VCaP (cell line): ENCODE measurements at regions not wholly inside any gene's neighbourhood (a gene's known extent, or its start where the extent isn't known, plus 50 kb on each side); places are given as distances from the start of the nearest gene placed in this dataset.
A peak's percentile ranks its signal among the peaks of the same experiment; 100 is the strongest.
"Not testable (repeated sequence)": the region's sequence is repeated elsewhere in the genome, so short reads cannot be mapped to it uniquely, and the experiment has no call there.

Source experiments
- H3K27ac ChIP-seq: fragments of 450-650 bp; 2 replicates; pipeline ENCODE4 v1.5.1; 2017
- TF ChIP-seq, protein P1 (sequence below): fragments of 450-650 bp; conservative IDR thresholded peaks from 2 replicates; pipeline ENCODE4 v1.5.1; 2017; ENCODE audit warnings: mild to moderate bottlenecking, moderate library complexity

DNA sequence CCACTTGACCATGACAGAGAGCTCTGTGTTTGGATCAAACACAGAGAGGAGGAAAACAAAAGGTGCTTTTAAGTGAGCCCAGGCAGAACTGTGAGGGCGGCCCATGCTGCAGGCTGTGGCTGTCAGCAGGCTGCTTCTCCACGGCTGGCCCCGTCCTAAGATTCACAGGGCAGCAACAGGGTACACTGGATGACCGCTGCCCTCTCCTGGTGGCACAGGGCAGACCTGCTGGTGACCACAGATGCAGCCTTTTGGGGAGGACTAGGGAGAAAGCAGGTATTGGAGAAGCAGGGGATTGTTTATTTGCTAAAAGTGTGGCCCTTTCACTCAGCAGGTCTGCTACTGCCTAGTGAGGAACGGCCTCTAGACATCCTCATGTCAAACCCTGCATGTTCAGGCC, 183.7 kb downstream of the ADRA2C start:
- TF ChIP-seq, protein P1, sequence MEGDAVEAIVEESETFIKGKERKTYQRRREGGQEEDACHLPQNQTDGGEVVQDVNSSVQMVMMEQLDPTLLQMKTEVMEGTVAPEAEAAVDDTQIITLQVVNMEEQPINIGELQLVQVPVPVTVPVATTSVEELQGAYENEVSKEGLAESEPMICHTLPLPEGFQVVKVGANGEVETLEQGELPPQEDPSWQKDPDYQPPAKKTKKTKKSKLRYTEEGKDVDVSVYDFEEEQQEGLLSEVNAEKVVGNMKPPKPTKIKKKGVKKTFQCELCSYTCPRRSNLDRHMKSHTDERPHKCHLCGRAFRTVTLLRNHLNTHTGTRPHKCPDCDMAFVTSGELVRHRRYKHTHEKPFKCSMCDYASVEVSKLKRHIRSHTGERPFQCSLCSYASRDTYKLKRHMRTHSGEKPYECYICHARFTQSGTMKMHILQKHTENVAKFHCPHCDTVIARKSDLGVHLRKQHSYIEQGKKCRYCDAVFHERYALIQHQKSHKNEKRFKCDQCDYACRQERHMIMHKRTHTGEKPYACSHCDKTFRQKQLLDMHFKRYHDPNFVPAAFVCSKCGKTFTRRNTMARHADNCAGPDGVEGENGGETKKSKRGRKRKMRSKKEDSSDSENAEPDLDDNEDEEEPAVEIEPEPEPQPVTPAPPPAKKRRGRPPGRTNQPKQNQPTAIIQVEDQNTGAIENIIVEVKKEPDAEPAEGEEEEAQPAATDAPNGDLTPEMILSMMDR: peak; percentile 76
- not testable (repeated sequence) for H3K27ac ChIP-seq

DNA sequence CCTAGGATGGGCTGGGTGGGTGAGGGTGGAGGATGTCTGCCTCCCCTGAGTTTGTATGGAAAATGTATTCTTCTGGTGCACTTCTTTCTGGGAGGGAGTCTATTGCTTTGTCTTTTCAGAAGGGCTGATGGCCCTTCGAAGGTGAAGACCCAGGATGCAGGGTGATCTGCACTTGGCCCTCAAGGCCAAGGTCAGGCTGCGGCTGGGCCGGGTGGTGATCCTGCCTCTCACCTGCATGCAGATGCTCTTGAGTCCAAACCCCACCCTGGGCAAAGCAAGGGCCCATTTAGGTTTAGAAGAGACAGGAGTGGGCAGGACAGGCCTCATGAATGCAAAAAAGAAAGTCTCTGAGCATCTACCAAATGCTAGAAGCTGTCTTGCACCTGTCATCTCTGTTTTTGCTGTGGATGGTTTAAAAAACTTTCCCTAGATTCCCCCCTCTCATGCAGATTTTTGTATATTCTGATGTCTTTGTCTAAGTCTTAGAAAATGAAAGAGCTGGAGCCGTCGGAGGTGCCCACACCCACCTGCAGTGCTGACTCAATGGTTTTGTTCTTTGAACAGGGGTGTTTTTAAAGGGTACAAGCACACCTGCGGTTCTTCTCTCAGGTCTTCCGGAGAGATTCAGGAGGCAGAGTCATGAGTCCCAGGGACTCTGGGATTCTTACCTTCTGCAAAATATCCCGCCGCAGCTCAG, 186.4 kb downstream of the ADRA2C start:
- not testable (repeated sequence) for H3K27ac ChIP-seq

DNA sequence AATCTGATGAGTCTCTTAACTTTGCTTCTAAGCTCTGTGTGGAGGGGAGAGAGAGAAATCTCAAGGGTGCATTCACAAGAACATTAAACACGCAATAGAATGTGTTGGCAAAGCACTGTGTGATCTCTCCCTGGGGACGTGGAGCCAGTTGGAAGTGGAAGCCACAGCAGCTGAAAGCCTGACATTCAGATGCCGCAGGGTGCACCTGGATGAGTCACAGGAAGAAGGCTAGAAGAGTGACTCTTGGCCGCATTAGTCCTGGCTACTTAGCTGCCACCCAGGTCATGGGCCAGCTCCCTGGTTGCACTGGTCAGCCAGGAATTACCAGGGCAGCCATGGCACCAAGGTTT, 186.9 kb downstream of the ADRA2C start:
- H3K27ac ChIP-seq: not testable (repeated sequence)

DNA sequence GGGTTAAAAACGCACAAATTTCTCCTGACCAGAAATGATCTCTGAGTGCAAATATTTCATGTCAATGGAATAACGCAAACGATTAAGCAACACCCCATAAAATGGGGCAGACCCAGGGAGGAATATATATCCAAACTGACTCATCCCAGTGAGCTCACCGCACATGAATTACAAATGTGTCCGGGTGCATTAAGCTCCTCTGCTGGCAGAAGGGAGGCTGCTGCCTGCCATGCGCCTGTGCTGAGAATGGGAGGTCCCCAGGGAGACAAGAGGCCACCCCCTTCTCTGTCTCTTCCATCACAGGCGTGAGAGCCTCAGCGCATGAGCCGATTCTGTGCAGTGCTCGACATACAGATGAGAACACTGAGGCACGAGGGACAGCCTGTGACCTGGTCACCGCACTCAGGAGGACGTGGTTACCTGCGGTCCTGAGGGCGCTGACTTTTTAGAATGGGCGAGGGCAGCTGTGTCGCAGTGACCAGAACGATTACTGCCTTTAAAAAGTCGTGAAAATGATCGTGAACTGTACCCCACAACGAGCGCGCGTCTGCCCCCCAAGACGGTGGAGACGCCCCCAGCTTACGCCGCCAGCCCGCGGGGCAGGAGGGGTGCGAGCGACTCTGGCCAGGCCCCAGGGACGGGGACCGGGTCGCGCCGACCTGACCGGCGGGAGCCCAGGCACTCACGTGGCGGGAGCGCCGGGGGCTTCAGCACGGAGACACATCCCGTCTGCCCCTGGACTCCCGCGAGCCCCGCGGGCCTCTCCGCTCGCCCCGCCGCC, 188.5 kb downstream of the ADRA2C start:
- peak overlapping the region; percentile 34; the same call in 1 of the 2 replicates for H3K27ac ChIP-seq

DNA sequence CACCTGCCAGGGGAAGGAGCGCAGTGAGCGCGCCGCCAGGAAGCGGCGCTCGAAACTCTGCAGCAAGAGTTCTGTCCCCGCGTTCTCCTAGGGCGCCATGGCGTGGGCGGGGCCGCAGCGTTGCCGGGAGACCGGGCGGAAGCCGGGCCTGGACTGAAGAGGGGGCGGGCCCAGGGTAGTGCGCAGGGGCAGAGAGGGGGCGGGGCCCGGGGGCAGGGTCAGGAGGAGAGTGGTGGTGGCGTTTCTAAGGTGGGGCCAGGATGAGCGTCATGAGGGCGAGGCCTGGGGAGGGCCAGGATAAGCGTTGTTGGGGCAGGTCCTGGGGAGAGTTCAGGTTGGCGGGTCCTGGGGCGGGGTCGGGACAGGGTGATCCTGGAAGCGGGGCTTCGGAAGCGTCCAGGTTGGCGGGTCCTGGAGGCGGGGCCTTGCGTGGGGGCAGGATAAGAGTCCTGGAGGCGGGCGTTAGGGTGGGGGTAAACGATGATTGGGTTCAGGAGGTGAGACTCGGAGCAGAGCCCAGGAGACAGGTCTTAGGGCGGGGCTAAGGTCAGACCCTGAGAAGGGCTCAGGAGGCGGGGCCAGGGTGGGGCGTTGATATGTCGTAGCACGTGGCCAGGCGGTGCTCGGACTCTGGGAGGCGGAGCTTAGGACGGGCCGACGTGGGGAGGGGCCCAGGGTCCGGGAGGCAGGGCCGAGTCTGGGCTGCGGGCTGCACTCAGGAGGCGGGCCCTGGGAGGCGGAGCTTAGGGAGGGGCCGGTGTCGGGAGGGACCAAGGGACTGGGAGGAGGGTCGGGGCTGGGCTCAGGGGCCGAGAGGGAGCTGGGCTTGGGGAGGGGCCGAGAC, 189.4 kb downstream of the ADRA2C start:
- not testable (repeated sequence) for H3K27ac ChIP-seq

DNA sequence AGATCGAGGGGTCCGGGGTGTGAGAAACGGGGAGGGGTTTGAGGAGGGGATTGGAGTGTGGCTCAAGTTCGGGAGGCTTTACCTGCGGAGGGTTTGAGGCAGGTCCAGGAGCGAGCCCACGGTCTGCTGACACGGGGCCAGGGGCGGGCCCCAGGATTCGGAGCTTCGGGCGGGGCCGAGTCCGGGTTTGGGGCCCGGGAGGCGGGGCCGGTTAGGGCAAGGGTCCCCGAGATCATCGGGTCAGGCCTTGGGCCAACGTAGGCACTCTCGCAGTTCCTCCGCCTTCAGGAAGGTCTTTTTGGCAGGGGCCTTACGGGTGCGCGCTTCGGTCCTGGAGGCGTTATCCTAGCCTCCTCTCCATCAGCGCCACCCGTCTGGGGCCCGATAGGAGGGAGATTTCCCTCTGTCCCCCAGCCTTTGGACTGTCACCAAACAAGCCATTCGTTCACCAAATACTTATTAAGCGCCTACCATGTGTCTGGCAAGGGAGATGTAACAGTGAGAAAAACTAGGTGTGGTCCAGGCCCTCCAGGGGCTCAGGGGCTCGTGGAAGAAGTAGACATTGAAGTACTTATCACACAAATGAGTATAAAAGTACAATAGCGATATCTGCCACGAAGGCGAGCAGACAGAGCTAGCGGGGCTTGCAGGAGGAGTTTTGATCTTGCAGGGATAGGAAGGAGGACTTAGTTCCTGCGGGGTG, 190.1 kb downstream of the ADRA2C start:
- peak overlapping the region; percentile 60 for H3K27ac ChIP-seq

DNA sequence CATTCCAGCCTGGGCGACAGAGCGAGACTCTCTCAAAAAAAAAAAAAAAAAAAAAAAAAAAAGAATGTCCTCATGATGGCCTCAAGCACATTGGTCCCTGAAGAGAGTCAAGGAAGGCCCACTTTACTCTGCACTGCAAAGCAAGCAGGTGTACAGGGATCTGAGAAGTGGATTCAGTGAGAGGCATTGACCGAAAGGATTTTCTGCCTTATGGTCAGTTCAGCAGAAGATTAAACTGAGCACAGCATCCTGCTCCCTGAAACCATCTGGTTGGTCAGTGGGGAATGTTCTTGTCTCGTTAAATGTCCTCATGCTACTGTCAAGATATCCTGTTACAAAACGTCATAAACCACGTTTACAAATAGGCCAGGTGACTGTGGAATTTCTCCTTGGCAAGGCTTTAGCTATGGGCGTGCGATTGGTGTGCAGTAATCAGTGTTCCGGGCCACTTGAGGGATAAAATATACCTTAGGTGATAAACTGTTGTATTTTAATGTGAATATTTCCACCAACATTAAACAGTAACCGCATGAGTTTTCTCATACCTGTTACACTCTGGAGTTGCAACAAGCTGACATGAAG, 195.0 kb downstream of the ADRA2C start:
- H3K27ac ChIP-seq: not testable (repeated sequence)

DNA sequence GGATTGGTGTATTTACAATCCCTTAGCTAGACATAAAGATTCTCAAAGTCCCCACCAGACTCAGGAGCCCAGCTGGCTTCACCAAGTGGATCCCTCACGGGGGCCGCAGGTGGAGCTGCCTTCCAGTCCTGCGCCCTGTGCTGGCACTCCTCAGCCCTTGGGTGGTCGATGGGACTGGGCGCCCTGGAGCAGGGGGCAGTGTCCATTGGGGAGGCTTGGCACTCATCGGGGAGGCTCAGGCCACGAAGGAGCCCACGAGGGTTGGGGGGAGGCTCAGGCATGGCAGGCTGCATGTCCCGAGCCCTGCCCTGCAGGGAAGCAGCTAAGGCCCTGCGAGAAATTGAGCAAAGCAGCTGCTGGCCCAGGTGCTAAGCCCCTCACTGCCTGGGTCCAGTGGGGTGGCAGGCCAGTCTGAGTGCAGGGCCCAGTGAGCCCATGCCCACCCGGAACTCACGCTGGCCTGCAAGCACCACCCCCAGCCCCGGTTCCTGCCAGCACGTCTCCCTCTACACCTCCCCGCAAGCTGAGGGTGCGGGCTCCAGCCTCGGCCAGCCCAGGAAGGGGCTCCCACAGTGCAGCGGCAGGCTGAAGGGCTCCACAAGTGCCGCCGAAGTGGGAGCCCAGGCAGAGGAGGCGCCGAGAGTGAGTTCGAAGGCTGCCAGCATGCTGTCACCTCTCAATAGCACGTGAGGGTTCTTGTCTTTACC, 198.5 kb downstream of the ADRA2C start:
- H3K27ac ChIP-seq: not testable (repeated sequence)

DNA sequence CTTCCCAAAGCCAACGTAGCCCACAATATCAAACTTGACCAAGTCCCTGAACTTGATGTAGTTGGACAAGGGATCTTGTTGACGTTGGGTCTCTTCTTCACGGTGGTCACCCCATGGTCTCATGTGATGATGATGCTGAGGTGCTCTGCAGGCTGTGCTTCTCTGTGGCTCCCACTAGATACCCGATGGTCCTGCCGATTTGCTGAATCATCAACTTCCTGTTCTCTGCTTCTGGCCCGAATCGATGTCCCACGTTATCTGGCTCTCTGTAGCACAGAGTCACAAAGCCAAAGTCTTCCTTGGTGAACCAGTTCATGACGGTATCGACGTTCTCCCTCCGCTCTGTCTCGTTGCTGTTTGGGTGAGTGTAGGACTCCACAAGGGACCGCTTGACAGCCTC, 201.0 kb downstream of the ADRA2C start:
- H3K27ac ChIP-seq: not testable (repeated sequence)

DNA sequence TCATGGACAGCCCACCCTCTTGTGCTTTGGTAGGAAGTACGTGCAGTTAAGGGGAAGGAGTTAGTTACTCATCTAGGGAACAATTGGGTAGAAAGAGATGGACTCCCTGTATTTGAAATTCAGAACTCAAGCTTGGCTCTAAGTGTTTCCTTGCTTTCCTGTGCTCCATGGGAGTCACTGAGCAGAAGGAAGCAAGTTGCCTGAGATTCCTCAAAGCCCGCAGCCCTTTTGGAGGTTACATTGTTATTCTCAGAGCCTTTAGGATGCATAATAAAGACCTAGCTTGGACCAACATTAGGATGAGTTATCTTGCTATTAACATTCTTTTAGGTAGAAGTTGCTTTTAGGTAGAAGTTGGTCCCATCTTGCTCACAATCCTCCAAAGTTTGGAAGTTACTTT, 206.4 kb downstream of the ADRA2C start:
- H3K27ac ChIP-seq: not testable (repeated sequence)

DNA sequence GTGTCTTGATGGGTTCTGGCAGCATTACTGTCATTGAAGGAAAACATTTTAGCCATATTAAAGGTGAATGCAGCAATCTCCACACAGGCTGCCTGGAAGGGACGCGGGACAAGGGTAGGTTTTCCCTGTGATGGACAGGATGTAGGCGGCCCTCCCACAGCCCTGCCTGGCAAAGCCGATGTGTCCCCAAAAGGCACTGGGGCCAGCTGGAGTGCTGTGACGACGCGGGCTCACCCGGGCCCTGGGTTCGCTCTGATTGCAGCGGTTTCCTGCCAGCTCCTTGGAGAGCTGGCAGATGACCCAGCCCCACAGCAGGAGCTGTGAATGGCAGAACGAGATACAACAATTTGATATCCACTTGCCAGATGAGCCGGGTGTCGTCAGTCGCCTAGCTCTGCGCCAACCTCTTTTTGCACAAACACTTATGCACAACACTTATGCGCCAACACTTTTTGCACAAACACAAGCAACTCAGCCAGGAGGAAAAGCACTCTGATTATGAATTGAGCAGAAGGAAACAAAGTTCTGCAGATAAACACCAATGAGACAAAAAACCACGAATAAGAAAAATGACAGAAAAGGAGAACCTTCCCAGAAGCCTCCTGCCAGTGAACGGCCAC, 207.5 kb downstream of the ADRA2C start:
- H3K27ac ChIP-seq: not testable (repeated sequence)

DNA sequence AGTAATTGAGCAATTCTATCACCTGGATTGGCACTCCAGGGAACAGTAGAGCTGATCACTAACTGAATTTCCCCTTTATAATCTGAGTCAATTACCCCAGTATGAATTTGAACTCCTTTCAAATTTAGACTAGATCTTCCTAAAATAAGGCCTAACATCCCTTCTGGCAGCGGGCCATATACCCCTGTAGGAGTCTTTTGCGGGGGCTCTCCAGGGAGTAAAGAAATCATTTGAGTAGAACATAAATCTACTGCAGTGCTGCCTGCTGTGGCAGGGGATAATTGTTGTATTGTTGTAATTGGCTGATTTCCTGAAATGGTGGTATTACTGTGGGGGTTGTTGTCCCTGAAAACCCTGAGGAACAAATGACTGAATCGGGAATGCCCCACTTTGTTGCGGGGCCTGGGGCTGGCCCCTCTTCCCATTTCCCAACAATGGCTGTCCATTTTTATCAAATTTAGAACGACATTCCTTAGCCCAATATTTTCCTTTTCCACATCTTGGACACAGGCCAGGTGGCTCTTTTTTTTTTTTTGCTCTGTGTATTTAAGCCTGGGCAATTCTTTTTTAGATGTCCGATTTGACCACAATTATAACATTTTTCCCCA, 217.4 kb downstream of the ADRA2C start:
- not testable (repeated sequence) for H3K27ac ChIP-seq

DNA sequence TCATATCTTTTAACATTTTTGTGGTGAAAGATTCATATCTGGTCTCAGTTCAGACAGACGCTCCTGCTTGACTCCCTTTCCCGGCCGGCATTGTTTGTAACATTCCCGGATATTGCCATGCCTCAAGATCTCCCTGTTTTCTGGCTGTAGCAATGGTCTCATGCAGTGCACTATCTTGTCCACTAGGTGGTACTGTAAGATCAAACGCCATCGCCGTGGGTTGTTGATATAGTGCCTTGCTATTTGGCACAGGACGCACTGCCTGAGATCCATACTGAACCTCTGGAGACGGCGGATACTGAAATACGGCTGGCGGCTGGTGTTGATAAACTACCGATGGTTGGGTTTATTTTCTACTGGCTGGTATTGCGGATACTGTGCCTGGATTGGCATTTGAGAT, 218.6 kb downstream of the ADRA2C start:
- H3K27ac ChIP-seq: not testable (repeated sequence)

DNA sequence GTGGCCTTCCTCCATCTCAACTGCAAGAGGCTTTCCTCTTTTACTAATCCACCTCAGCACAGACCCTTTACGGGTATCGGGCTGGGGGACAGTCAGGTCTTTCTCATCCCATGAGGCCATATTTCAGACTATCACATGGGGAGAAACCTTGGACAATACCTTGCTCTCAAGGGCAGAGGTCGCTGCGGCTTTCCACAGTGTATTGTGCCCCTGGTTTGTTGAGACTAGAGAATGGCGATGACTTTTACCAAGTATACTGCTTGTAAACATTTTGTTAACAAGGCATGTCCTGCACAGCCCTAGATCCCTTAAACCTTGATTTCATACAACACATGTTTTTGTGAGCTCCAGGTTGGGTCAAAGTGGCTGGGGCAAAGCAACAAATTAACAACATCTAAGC, 220.2 kb downstream of the ADRA2C start:
- H3K27ac ChIP-seq: not testable (repeated sequence)

DNA sequence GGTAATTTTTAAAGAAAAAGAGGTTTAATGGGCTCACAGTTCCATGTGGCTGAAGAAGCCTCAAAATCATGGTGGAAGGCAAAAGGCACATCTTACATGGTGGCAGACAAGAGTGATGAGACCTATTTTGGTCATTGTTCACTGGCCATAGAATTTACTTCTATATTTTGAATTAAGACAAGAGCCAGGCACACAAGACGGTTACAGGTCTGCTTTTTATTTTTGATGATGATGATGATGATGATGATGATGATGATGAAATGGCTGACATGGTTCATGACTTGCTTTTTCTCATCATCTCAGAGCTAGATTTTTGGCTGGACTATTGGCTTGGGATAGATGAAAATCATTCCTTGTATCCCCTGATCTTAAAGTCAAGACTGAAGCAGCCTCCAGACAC, 229.3 kb downstream of the OTOP1 start:
- not testable (repeated sequence) for H3K27ac ChIP-seq

DNA sequence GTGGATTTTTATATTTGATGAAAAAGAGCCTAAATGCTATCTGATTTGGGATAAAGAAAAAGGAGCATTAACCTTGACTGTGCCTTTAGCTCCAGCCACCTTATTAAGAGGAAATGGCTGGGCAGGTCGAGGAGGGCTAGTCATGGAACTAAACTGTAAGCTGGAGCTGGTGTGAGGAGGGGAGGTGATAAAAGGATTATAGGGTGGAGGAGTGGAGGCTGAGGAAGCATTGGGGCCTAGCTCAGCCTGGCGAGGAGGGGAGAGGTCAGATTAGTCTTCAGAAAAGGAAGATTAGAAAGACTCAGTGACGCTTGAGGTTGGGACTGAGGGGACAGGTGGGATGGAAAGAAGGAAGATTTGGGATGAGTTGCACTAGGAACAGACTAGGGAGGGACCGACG, 222.7 kb downstream of the OTOP1 start:
- H3K27ac ChIP-seq: not testable (repeated sequence)

DNA sequence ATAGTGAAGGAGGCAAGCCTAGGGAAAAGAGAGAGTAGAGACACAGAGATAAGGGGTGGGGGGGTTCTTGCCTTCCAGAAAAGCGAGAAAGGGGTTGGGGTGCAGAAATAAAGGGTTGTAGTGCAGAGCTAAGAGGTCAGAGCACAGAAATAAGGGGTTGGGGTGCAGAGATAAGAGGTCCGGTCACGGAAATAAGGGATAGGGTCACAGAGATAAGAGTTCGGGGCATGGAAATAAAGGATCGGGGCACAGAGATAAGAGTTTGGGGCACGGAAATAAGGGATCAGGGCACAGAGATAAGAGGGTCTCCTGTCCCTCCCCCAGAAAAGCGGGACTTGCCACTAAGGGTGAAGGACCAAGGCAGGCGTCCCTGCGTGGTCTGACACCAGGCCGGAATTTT, 222.0 kb downstream of the OTOP1 start:
- H3K27ac ChIP-seq: not testable (repeated sequence)

DNA sequence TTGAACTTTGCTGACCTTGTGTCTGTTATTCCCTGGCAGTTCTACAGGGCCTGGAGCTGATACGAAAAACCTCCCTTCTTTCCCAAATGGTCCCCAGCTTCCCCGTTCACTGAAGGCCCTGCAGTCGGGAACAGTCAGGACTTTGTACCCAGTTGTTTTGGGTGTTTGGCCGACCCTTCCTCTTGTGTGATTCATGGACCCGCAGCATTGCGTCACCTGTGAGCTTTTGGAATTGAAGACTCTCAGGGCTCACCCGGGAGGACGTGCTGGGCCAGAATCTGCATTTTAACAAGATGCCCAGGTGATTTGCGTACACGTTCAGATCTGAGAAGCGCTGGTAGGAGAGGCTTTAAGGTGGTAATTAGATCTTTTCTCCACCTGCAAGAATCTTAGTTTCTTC, 220.4 kb downstream of the OTOP1 start:
- H3K27ac ChIP-seq: not testable (repeated sequence)

DNA sequence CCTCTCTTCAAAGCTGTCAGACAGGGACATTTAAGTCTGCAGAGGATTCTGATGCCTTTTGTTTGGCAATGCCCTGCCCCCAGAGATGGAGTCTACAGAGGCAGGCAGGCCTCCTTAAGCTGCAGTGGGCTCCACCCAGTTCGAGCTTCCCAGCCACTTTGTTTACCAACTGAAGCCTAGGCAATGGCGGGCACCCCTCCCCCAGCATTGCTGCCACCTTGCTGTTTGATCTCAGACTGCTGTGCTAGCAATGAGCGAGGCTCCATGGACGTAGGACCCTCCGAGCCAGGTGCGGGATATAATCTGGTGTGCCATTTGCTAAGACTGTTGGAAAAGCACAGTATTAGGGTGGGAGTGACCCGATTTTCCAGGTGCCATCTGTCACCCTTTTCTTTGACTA, 207.7 kb downstream of the OTOP1 start:
- H3K27ac ChIP-seq: not testable (repeated sequence)
